B cell (primary cell): ENCODE measurements at regions not wholly inside any gene's neighbourhood (a gene's known extent, or its start where the extent isn't known, plus 50 kb on each side); places are given as distances from the start of the nearest gene placed in this dataset.

ENCODE experiments used
- CTCF ChIP-seq: fragments of 200-600 bp; IDR thresholded peaks from one replicate; pipeline ENCODE4 v1.8.0; 2022; ENCODE audit warnings: antibody characterized with exemption, mild to moderate bottlenecking
- EZH2 ChIP-seq: IDR thresholded peaks from 2 replicates; pipeline ENCODE4 v1.6.1; 2012; ENCODE audit warnings: borderline replicate concordance, low read depth, mild to moderate bottlenecking, moderate library complexity, low read length; ENCODE audit not compliant: insufficient read depth, poor library complexity, severe bottlenecking

GRCh38 chr2:181828122-181828705 is 63.3 kb upstream of the ITPRID2 start:
- TF ChIP-seq CTCF (no peak), EZH2 (no peak)
